GM12878 (cell line): ENCODE measurements at regions not wholly inside any gene's neighbourhood (a gene's known extent, or its start where the extent isn't known, plus 50 kb on each side); places are given as distances from the start of the nearest gene placed in this dataset.
"Not testable (repeated sequence)": the region's sequence is repeated elsewhere in the genome, so short reads cannot be mapped to it uniquely, and the experiment has no call there.

Experiments used
- BCL3 ChIP-seq: IDR thresholded peaks from 2 replicates; pipeline ENCODE4 v1.6.1; 2011; ENCODE audit warnings: borderline replicate concordance, low read depth, mild to moderate bottlenecking, moderate library complexity, low read length; ENCODE audit not compliant: insufficient read depth, poor library complexity, severe bottlenecking
- BHLHE40 ChIP-seq, 2 experiments: fragments of 450-650 bp in 1 of 2; IDR thresholded peaks; 2 replicates each; pipeline ENCODE4 v1.6.1; 2011 to 2017; ENCODE audit warnings: low read depth in 2 of 2, borderline replicate concordance in 1 of 2, improper control_type of control experiment in 1 of 2, low read length in 1 of 2, mild to moderate bottlenecking in 1 of 2
- CTCF ChIP-seq, 3 experiments: IDR thresholded peaks in 2 of 3; conservative IDR thresholded peaks in 1 of 3; 2 replicates each; pipeline ENCODE4 v1.5.1; 2011; ENCODE audit warnings: low read depth in 3 of 3, low read length in 3 of 3, mild to moderate bottlenecking in 3 of 3, control low read depth in 2 of 3, moderate library complexity in 2 of 3, inconsistent platforms in 1 of 3, mixed read lengths in 1 of 3; ENCODE audit not compliant: control insufficient read depth in 2 of 3, insufficient read depth in 1 of 3; ENCODE audit errors: extremely low read depth in 1 of 3
- IRF3 ChIP-seq: fragments of 450-650 bp; IDR thresholded peaks from 2 replicates; pipeline ENCODE4 v1.6.1; 2014; ENCODE audit warnings: mild to moderate bottlenecking
- NFIC ChIP-seq: IDR thresholded peaks from 2 replicates; pipeline ENCODE4 v1.6.1; 2012; ENCODE audit warnings: low read depth, mild to moderate bottlenecking, inconsistent platforms, low read length, moderate library complexity
- POLR2A ChIP-seq: IDR thresholded peaks from 2 replicates; pipeline ENCODE4 v1.6.1; 2011; ENCODE audit warnings: low read depth, mild to moderate bottlenecking, low read length
- REST ChIP-seq: IDR thresholded peaks from 2 replicates; pipeline ENCODE4 v1.6.1; 2012; ENCODE audit warnings: mild to moderate bottlenecking, low read depth, low read length
- SMC3 ChIP-seq: IDR thresholded peaks from 2 replicates; pipeline ENCODE4 v1.6.1; 2011; ENCODE audit warnings: low read length, improper control_type of control experiment, borderline replicate concordance
- TCF3 ChIP-seq: IDR thresholded peaks from 2 replicates; pipeline ENCODE4 v1.6.1; 2012; ENCODE audit warnings: low read depth, mild to moderate bottlenecking, low read length, borderline replicate concordance; ENCODE audit not compliant: insufficient read depth
- ZZZ3 ChIP-seq: IDR thresholded peaks from 2 replicates; pipeline ENCODE4 v1.6.1; 2011; ENCODE audit warnings: low read depth; ENCODE audit not compliant: control insufficient read depth, insufficient read length

- not testable (repeated sequence) for TF ChIP-seq CTCF (IDR thresholded peaks at IDR 0.05 in 2 of 3, conservative IDR thresholded peaks at IDR 0.05 in 1 of 3; ENCODE audit: control insufficient read depth in 2 of 3, extremely low read depth in 1 of 3, insufficient read depth in 1 of 3, low read depth in 3 of 3, low read length in 3 of 3); BHLHE40 (IDR thresholded peaks at IDR 0.05; ENCODE audit: borderline replicate concordance in 1 of 2, low read depth in 2 of 2, low read length in 1 of 2); SMC3; TCF3; POLR2A; NFIC; BCL3; REST; ZZZ3; IRF3
These were observed 80.3 kb upstream of the COPS8 start for GRCh38 chr2:237005341-237005740.
